ENCODE measurements at regions not wholly inside any gene's neighbourhood (a gene's known extent, or its start where the extent isn't known, plus 50 kb on each side); places are given as distances from the start of the nearest gene placed in this dataset.

GRCh38 chr11:23010790-23011335 lies 150.6 kb upstream of the CCDC179 start:
- TF ChIP-seq, protein P1, sequence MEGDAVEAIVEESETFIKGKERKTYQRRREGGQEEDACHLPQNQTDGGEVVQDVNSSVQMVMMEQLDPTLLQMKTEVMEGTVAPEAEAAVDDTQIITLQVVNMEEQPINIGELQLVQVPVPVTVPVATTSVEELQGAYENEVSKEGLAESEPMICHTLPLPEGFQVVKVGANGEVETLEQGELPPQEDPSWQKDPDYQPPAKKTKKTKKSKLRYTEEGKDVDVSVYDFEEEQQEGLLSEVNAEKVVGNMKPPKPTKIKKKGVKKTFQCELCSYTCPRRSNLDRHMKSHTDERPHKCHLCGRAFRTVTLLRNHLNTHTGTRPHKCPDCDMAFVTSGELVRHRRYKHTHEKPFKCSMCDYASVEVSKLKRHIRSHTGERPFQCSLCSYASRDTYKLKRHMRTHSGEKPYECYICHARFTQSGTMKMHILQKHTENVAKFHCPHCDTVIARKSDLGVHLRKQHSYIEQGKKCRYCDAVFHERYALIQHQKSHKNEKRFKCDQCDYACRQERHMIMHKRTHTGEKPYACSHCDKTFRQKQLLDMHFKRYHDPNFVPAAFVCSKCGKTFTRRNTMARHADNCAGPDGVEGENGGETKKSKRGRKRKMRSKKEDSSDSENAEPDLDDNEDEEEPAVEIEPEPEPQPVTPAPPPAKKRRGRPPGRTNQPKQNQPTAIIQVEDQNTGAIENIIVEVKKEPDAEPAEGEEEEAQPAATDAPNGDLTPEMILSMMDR (conservative IDR thresholded peaks at IDR 0.05 in 1 of 2, IDR thresholded peaks at IDR 0.05 in 1 of 2; ENCODE audit: low read depth in 1 of 2, low read length in 2 of 2), result no peak
- TF ChIP-seq EZH2 (IDR thresholded peaks at IDR 0.05; ENCODE audit: low read length, missing control alignments), result no peak
